Right hindlimb (tissue), 1 donor: ENCODE measurements at regions not wholly inside any gene's neighbourhood (a gene's known extent, or its start where the extent isn't known, plus 50 kb on each side); places are given as distances from the start of the nearest gene placed in this dataset.

Experiments
- DNase-seq: peaks from one replicate; pipeline ENCODE4 v3.0.0-alpha.2; 2018

- no peak for DNase-seq
Measured at GRCh38 chr13:46951516-46951915, 54.7 kb upstream of the HTR2A start.

- no peak for DNase-seq
Measured at GRCh38 chr13:46949211-46949610, 52.4 kb upstream of the HTR2A start.

- no peak for DNase-seq
Measured at GRCh38 chr13:46948338-46948737, 51.5 kb upstream of the HTR2A start.

- DNase-seq: no peak
Measured at GRCh38 chr13:46947425-46948191, 50.8 kb upstream of the HTR2A start.
